Neural crest cell (in vitro differentiated cells): ENCODE measurements at regions not wholly inside any gene's neighbourhood (a gene's known extent, or its start where the extent isn't known, plus 50 kb on each side); places are given as distances from the start of the nearest gene placed in this dataset.
"Not testable (repeated sequence)": the region's sequence is repeated elsewhere in the genome, so short reads cannot be mapped to it uniquely, and the experiment has no call there.

Experiments used
- DNase-seq: peaks from one replicate; pipeline ENCODE4 v3.0.0; 2021; ENCODE audit warnings: low read depth, mixed read lengths, low spot score
- H3K27ac Mint-ChIP-seq: one replicate; pipeline ENCODE4 v1.8.0; 2021; ENCODE audit warnings: mild to moderate bottlenecking, mixed read lengths; ENCODE audit not compliant: unreplicated experiment
- H3K27me3 Mint-ChIP-seq: 2 replicates; pipeline ENCODE4 v1.8.0; 2021; ENCODE audit warnings: low read depth, mild to moderate bottlenecking, mixed read lengths
- H3K36me3 Mint-ChIP-seq: 2 replicates; pipeline ENCODE4 v1.8.0; 2021; ENCODE audit warnings: low read depth, mild to moderate bottlenecking, mixed read lengths
- H3K4me1 Mint-ChIP-seq: 2 replicates; pipeline ENCODE4 v1.8.0; 2021; ENCODE audit warnings: mixed read lengths
- H3K4me3 Mint-ChIP-seq: one replicate; pipeline ENCODE4 v1.8.0; 2021; ENCODE audit warnings: mild to moderate bottlenecking, mixed read lengths
- H3K9me3 Mint-ChIP-seq: 2 replicates; pipeline ENCODE4 v1.8.0; 2021; ENCODE audit warnings: mixed read lengths
- CTCF ChIP-seq: fragments of 200-600 bp; sonication (generic); conservative IDR thresholded peaks from 2 replicates; pipeline ENCODE4 v1.5.0; 2021; ENCODE audit warnings: antibody characterized with exemption, mild to moderate bottlenecking

- Mint-ChIP-seq H3K9me3 (peaks cover 16% of the 10 kb centered on the region), H3K4me3 (no peak overlapping the region), H3K36me3 (no peaks in the 10 kb centered on the region), H3K4me1 (peaks cover 14% of the 10 kb centered on the region), H3K27me3 (no peaks in the 10 kb centered on the region), H3K27ac (no peak overlapping the region)
- TF ChIP-seq CTCF: no peak
- no peak for DNase-seq
Measured at GRCh38 chr21:20276954-20277353, 721.3 kb upstream of the NCAM2 start.

DNA sequence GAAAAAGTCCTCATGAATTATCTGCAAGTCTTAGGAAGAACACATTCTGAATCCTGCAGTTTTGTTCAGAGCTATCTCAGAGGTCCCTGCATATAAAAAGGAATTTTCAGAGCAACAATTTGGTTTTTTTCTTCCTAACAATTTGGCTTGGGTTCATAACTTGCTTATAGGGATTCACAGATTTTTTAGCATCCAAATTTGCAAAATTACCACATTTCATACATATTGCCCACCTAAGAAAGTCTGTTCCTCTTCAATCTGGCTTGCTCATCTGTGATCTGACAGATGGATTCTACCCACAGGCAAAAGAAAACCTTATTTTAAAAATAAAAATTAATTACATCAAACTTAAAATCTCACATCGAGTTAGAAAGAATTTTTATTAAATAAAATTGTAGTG, 714.4 kb upstream of the NCAM2 start:
- H3K27me3 Mint-ChIP-seq: no peaks in the 10 kb centered on the region
- H3K27ac Mint-ChIP-seq: no peak overlapping the region
- H3K36me3 Mint-ChIP-seq: no peaks in the 10 kb centered on the region
- TF ChIP-seq CTCF: no peak
- H3K4me1 Mint-ChIP-seq: no peaks in the 10 kb centered on the region
- DNase-seq: no peak
- peaks cover 6% of the 10 kb centered on the region for H3K9me3 Mint-ChIP-seq
- no peak overlapping the region for H3K4me3 Mint-ChIP-seq

DNA sequence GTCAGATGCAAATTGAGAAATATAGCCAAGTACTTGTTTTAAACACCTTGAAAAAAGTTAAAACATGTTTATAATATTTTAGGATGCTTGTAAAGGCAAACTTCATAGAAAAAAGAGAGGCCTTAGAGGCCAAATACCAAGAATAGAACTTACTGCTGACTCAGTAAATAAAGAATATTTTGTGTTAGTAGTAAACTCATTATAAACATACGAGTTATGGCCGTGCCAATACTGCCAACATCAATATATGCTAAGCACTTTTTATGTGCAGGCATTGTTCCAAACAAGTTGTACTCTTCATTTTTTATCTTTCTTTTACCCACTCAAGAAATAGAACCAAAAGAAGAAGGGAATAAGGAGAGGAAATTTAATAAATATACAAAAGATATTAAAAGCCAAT, 705.9 kb upstream of the NCAM2 start:
- Mint-ChIP-seq H3K4me3 (no peak overlapping the region), H3K4me1 (no peaks in the 10 kb centered on the region), H3K27ac (no peak overlapping the region), H3K27me3 (no peaks in the 10 kb centered on the region), H3K36me3 (no peaks in the 10 kb centered on the region), H3K9me3 (peaks cover 2% of the 10 kb centered on the region)
- no peak for TF ChIP-seq CTCF
- DNase-seq: no peak

DNA sequence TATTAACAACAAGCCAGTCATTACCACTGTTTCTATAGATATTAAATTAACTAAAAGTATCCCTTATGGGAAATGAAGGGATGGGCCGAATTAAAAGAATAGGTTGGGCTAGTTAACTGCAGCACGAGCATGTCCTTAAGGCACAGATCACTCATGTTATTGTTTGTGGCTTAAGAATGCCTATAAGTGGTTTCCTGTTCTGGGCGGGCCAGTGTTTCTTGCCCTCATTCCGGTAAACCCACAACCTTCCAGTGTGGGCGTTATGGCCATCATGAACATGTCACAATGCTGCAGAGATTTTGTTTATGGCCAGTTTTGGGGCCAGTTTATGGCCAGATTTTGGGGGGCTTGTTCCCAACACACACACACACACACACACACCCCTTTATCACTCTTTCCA, 705.4 kb upstream of the NCAM2 start:
- H3K4me3 Mint-ChIP-seq, H3K27ac Mint-ChIP-seq, H3K9me3 Mint-ChIP-seq, DNase-seq, H3K27me3 Mint-ChIP-seq, H3K4me1 Mint-ChIP-seq, H3K36me3 Mint-ChIP-seq: not testable (repeated sequence)

GRCh38 chr21:20301395-20301794, 696.8 kb upstream of the NCAM2 start:
- H3K4me1 Mint-ChIP-seq: no peaks in the 10 kb centered on the region
- TF ChIP-seq CTCF: no peak
- no peaks in the 10 kb centered on the region for H3K36me3 Mint-ChIP-seq
- no peak overlapping the region for H3K4me3 Mint-ChIP-seq
- H3K27me3 Mint-ChIP-seq: no peaks in the 10 kb centered on the region
- DNase-seq: no peak
- H3K27ac Mint-ChIP-seq: no peak overlapping the region
- H3K9me3 Mint-ChIP-seq: no peaks in the 10 kb centered on the region

DNA sequence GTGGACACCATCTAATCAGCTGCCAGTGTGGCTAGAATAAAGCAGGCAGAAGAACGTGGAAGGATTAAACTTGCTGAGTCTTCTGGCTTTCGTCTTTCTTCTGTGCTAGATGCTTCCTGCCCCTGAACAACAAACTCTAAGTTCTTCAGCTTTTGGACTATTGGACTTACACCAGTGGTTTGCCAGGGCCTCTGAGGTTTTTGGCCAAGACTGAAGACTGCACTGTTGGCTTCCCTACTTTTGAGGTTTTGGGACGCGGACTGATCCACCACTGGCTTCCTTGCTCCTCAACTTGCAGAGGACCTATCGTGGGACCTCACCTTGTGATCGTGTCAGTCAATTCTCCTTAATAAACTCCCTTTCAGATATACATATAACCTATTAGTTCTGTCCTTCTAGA, 696.1 kb upstream of the NCAM2 start:
- H3K4me1 Mint-ChIP-seq: no peaks in the 10 kb centered on the region
- no peak overlapping the region for H3K27ac Mint-ChIP-seq
- H3K9me3 Mint-ChIP-seq: no peaks in the 10 kb centered on the region
- H3K27me3 Mint-ChIP-seq: no peaks in the 10 kb centered on the region
- H3K36me3 Mint-ChIP-seq: no peaks in the 10 kb centered on the region
- no peak for TF ChIP-seq CTCF
- DNase-seq: no peak
- H3K4me3 Mint-ChIP-seq: no peak overlapping the region
